Spleen (tissue), 7 donors: ENCODE measurements at regions not wholly inside any gene's neighbourhood (a gene's known extent, or its start where the extent isn't known, plus 50 kb on each side); places are given as distances from the start of the nearest gene placed in this dataset.

Experiments
- POLR2A ChIP-seq, 3 donors: fragments of 450-650 bp; IDR thresholded peaks; one replicate each; pipeline ENCODE4 v1.5.1; 2017; ENCODE audit warnings: antibody characterized with exemption in 3 of 3, mild to moderate bottlenecking in 1 of 3
- TF ChIP-seq, protein P1 (sequence below), 11 experiments: fragments of 200-600 bp in 7 of 11; fragments of 450-650 bp in 4 of 11; sonication (generic) in 4 of 11; IDR thresholded peaks in 8 of 11; conservative IDR thresholded peaks in 3 of 11; 1 replicate in 7 of 11; 2 replicates in 4 of 11; pipeline versions ENCODE4 v1.4.0 to v1.8.0; 2016 to 2021; ENCODE audit warnings: antibody characterized with exemption in 11 of 11, inconsistent platforms in 4 of 11, mild to moderate bottlenecking in 1 of 11
- donor health status: DM: no; HTN: no; CAD: no; lungs with moderate emphysema.
- donor health status: DM: no; HTN: no; CAD: no.
- donor health status: DM: no; HTN: no; CAD: no.

DNA sequence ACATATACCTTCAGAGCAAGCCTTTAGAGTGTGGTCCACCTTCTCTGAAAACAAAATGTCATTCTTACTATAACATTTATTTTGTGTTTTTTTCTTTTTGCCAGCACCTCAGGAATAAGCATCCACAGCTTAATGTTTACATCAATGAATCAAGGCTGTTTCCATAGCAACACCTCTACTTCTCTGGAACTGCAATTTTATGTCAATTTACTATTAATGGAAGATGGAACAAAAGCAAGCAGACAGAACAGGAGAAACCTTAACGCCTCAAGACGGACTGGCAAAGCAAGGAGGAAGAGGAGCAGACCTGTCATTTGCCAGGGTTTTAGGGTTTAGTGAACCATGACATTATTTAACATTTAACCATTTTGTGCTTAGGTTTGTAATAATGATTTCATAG is 63.1 kb downstream of the PRR15 start:
- no peak for TF ChIP-seq POLR2A (IDR thresholded peaks at IDR 0.05)
- TF ChIP-seq, protein P1, sequence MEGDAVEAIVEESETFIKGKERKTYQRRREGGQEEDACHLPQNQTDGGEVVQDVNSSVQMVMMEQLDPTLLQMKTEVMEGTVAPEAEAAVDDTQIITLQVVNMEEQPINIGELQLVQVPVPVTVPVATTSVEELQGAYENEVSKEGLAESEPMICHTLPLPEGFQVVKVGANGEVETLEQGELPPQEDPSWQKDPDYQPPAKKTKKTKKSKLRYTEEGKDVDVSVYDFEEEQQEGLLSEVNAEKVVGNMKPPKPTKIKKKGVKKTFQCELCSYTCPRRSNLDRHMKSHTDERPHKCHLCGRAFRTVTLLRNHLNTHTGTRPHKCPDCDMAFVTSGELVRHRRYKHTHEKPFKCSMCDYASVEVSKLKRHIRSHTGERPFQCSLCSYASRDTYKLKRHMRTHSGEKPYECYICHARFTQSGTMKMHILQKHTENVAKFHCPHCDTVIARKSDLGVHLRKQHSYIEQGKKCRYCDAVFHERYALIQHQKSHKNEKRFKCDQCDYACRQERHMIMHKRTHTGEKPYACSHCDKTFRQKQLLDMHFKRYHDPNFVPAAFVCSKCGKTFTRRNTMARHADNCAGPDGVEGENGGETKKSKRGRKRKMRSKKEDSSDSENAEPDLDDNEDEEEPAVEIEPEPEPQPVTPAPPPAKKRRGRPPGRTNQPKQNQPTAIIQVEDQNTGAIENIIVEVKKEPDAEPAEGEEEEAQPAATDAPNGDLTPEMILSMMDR (IDR thresholded peaks at IDR 0.05 in 8 of 11, conservative IDR thresholded peaks at IDR 0.05 in 3 of 11) = no peak
